GM18870 (cell line): ENCODE measurements at regions not wholly inside any gene's neighbourhood (a gene's known extent, or its start where the extent isn't known, plus 50 kb on each side); places are given as distances from the start of the nearest gene placed in this dataset.
"Not testable (repeated sequence)": the region's sequence is repeated elsewhere in the genome, so short reads cannot be mapped to it uniquely, and the experiment has no call there.

Source experiments
- ATAC-seq: cut with Tn5 transposase; IDR thresholded peaks from one replicate; pipeline ENCODE4 v1.9.1; 2021; ENCODE audit warnings: moderate library complexity; ENCODE audit not compliant: unreplicated experiment

GRCh38 chr14:45990252-45990651 lies 661.3 kb downstream of the RPL10L start:
- no peak for ATAC-seq

GRCh38 chr14:45976001-45976400 lies 675.6 kb downstream of the RPL10L start:
- no peak for ATAC-seq

GRCh38 chr14:45972416-45972815 lies 679.2 kb downstream of the RPL10L start:
- no peak for ATAC-seq

- no peak for ATAC-seq
Measured at GRCh38 chr14:45970621-45971020, 681.0 kb downstream of the RPL10L start.

- no peak for ATAC-seq
Measured at GRCh38 chr14:45968037-45968436, 683.5 kb downstream of the RPL10L start.

GRCh38 chr14:45949479-45949878 lies 696.5 kb upstream of the MIS18BP1 start:
- ATAC-seq: no peak

- ATAC-seq: no peak
Measured at GRCh38 chr14:45947830-45948229, 694.8 kb upstream of the MIS18BP1 start.

- no peak for ATAC-seq
Measured at GRCh38 chr14:45946251-45946650, 693.2 kb upstream of the MIS18BP1 start.

GRCh38 chr14:45940318-45940717 lies 687.3 kb upstream of the MIS18BP1 start:
- no peak for ATAC-seq

GRCh38 chr14:45939572-45939971 lies 686.6 kb upstream of the MIS18BP1 start:
- no peak for ATAC-seq

GRCh38 chr14:45919995-45920394 lies 667.0 kb upstream of the MIS18BP1 start:
- not testable (repeated sequence) for ATAC-seq

- ATAC-seq: no peak
Measured at GRCh38 chr14:45916340-45916953, 663.4 kb upstream of the MIS18BP1 start.

GRCh38 chr14:45907782-45908181 lies 654.8 kb upstream of the MIS18BP1 start:
- ATAC-seq: no peak

- ATAC-seq: peak; percentile 85
Measured at GRCh38 chr14:45906257-45906656, 653.3 kb upstream of the MIS18BP1 start.

- ATAC-seq: no peak
Measured at GRCh38 chr14:45905672-45906071, 652.7 kb upstream of the MIS18BP1 start.

- no peak for ATAC-seq
Measured at GRCh38 chr14:45904314-45904713, 651.3 kb upstream of the MIS18BP1 start.

GRCh38 chr14:45902241-45902640 lies 649.2 kb upstream of the MIS18BP1 start:
- no peak for ATAC-seq

- ATAC-seq: no peak
Measured at GRCh38 chr14:45897439-45897838, 644.4 kb upstream of the MIS18BP1 start.

- ATAC-seq: no peak
Measured at GRCh38 chr14:45893127-45893526, 640.1 kb upstream of the MIS18BP1 start.

- no peak for ATAC-seq
Measured at GRCh38 chr14:45891417-45892080, 638.5 kb upstream of the MIS18BP1 start.

- ATAC-seq: not testable (repeated sequence)
Measured at GRCh38 chr14:45888766-45889285, 635.8 kb upstream of the MIS18BP1 start.

GRCh38 chr14:45877981-45878380 lies 625.0 kb upstream of the MIS18BP1 start:
- ATAC-seq: no peak

- ATAC-seq: no peak
Measured at GRCh38 chr14:45868863-45869262, 615.9 kb upstream of the MIS18BP1 start.
